Hepatocyte (in vitro differentiated cells): ENCODE measurements at regions not wholly inside any gene's neighbourhood (a gene's known extent, or its start where the extent isn't known, plus 50 kb on each side); places are given as distances from the start of the nearest gene placed in this dataset.

Source experiments
- DNase-seq: peaks from one replicate; pipeline ENCODE4 v3.0.0-alpha.2; 2016; ENCODE audit warnings: low spot score
- H2AFZ ChIP-seq: fragments of 200-600 bp; sonication (generic); 2 replicates; pipeline ENCODE4 v1.6.0; 2016; ENCODE audit warnings: antibody characterized with exemption, mild to moderate bottlenecking
- H3K27ac ChIP-seq: fragments of 200-600 bp; sonication (generic); 2 replicates; pipeline ENCODE4 v1.5.1; 2016; ENCODE audit warnings: mild to moderate bottlenecking
- H3K27me3 ChIP-seq: fragments of 200-600 bp; sonication (generic); 2 replicates; pipeline ENCODE4 v1.6.1; 2016
- H3K36me3 ChIP-seq: fragments of 200-600 bp; sonication (generic); replicated peaks from 2 replicates; pipeline ENCODE4 v1.5.1; 2016; ENCODE audit warnings: low read depth; ENCODE audit not compliant: insufficient read depth
- H3K4me1 ChIP-seq: fragments of 200-600 bp; sonication (generic); 2 replicates; pipeline ENCODE4 v1.5.1; 2016; ENCODE audit warnings: mild to moderate bottlenecking, moderate library complexity; ENCODE audit not compliant: insufficient read depth
- H3K4me2 ChIP-seq: fragments of 200-600 bp; sonication (generic); 2 replicates; pipeline ENCODE4 v1.6.0; 2016
- H3K4me3 ChIP-seq: fragments of 200-600 bp; sonication (generic); 2 replicates; pipeline ENCODE4 v1.5.1; 2016; ENCODE audit warnings: mild to moderate bottlenecking
- H3K79me2 ChIP-seq: fragments of 200-600 bp; sonication (generic); 2 replicates; pipeline ENCODE4 v1.6.0; 2017; ENCODE audit warnings: mild to moderate bottlenecking
- H3K9me2 ChIP-seq: fragments of 200-600 bp; sonication (generic); replicated peaks from 2 replicates; pipeline ENCODE4 v1.6.0; 2017; ENCODE audit warnings: mild to moderate bottlenecking; ENCODE audit not compliant: insufficient read depth
- H3K9me3 ChIP-seq: fragments of 200-600 bp; sonication (generic); 2 replicates; pipeline ENCODE4 v1.5.1; 2016; ENCODE audit warnings: low read depth, mild to moderate bottlenecking
- H4K20me1 ChIP-seq: fragments of 200-600 bp; sonication (generic); 2 replicates; pipeline ENCODE4 v1.6.0; 2016; ENCODE audit warnings: mild to moderate bottlenecking; ENCODE audit not compliant: insufficient read depth, poor library complexity, severe bottlenecking
- CTCF ChIP-seq: fragments of 200-600 bp; sonication (generic); IDR thresholded peaks from 2 replicates; pipeline ENCODE4 v1.5.1; 2016; ENCODE audit warnings: antibody characterized with exemption, mild to moderate bottlenecking; ENCODE audit not compliant: poor library complexity
- EZH2 ChIP-seq: fragments of 200-600 bp; sonication (generic); IDR thresholded peaks from 2 replicates; pipeline ENCODE4 v1.6.1; 2016; ENCODE audit warnings: antibody characterized with exemption, mild to moderate bottlenecking, borderline replicate concordance
- EZH2phosphoT487 ChIP-seq: fragments of 200-600 bp; sonication (generic); IDR thresholded peaks from one replicate; pipeline ENCODE4 v1.6.1; 2018; ENCODE audit warnings: antibody characterized with exemption, mild to moderate bottlenecking, low read depth, moderate library complexity; ENCODE audit not compliant: unreplicated experiment, severe bottlenecking
- WGBS: methylation state at CpG from one replicate; pipeline ENCODE4 v1.1.6; 2016; ENCODE audit warnings: low lambda C conversion rate; ENCODE audit errors: missing lambda C conversion rate; 5-methylcytosine and 5-hydroxymethylcytosine counted together

DNA sequence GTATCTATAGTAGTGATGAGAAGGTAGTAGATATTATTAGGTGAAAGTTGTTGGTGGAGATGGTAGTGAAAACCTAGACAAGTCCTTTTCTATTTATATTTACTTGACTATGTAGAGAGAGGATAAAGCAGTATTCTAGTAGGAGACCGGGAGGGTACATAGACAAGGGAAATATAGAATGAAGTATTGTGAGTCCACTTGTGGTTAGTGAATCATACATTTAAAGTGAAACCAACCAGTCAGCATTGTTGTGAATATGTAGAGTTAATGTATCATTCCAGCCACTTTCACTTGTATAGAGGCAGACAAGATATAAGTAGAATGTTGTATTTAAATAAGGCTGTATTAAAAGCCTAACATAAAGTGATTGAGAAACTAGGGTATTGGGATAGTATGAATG is 1711.3 kb upstream of the ACO1 start:
- Histone ChIP-seq H3K4me1 (no peaks in the 10 kb centered on the region), H3K4me3 (no peak overlapping the region), H4K20me1 (no peaks in the 10 kb centered on the region), H3K4me2 (no peak overlapping the region), H3K9me2 (no peaks in the 10 kb centered on the region), H3K27ac (no peak overlapping the region), H3K27me3 (no peaks in the 10 kb centered on the region), H3K79me2 (no peaks in the 10 kb centered on the region), H3K36me3 (no peaks in the 10 kb centered on the region), H3K9me3 (no peaks in the 10 kb centered on the region), H2AFZ (no peak overlapping the region)
- 95% methylated on average over 1 of the region's 1 CpG for WGBS
- DNase-seq, result no peak
- no peak for TF ChIP-seq EZH2
- no peak for TF ChIP-seq CTCF
- TF ChIP-seq EZH2phosphoT487, result no peak

- no peaks in the 10 kb centered on the region for H3K9me2 ChIP-seq
- no peaks in the 10 kb centered on the region for H3K79me2 ChIP-seq
- no peak overlapping the region for H3K27ac ChIP-seq
- no peaks in the 10 kb centered on the region for H3K4me1 ChIP-seq
- H3K36me3 ChIP-seq, result no peaks in the 10 kb centered on the region
- H3K4me2 ChIP-seq, result no peak overlapping the region
- no peaks in the 10 kb centered on the region for H3K27me3 ChIP-seq
- DNase-seq, result no peak
- no peak overlapping the region for H2AFZ ChIP-seq
- TF ChIP-seq EZH2 (no peak), CTCF (no peak), EZH2phosphoT487 (no peak)
- no peaks in the 10 kb centered on the region for H4K20me1 ChIP-seq
- 77% methylated on average over 1 of the region's 1 CpG for WGBS
- H3K4me3 ChIP-seq, result no peak overlapping the region
- H3K9me3 ChIP-seq, result no peaks in the 10 kb centered on the region
These were observed 1707.8 kb upstream of the ACO1 start for GRCh38 chr9:30676651-30677050.

GRCh38 chr9:30677221-30677620 is 1707.2 kb upstream of the ACO1 start:
- no peak overlapping the region for H3K4me3 ChIP-seq
- WGBS, result 88% methylated on average over 1 of the region's 1 CpG
- DNase-seq, result no peak

More at GRCh38 chr9:30677221-30677620, 1707.2 kb upstream of the ACO1 start:
- H3K9me2 ChIP-seq, result no peaks in the 10 kb centered on the region
- H4K20me1 ChIP-seq, result no peaks in the 10 kb centered on the region
- no peak overlapping the region for H2AFZ ChIP-seq
- TF ChIP-seq EZH2 (no peak), CTCF (no peak), EZH2phosphoT487 (no peak)
- H3K4me2 ChIP-seq, result no peak overlapping the region
- H3K4me1 ChIP-seq, result no peaks in the 10 kb centered on the region
- H3K27ac ChIP-seq, result no peak overlapping the region
- H3K79me2 ChIP-seq, result no peaks in the 10 kb centered on the region
- no peaks in the 10 kb centered on the region for H3K27me3 ChIP-seq
- no peaks in the 10 kb centered on the region for H3K9me3 ChIP-seq
- H3K36me3 ChIP-seq, result no peaks in the 10 kb centered on the region
